SK-N-SH (cell line): ENCODE measurements at regions not wholly inside any gene's neighbourhood (a gene's known extent, or its start where the extent isn't known, plus 50 kb on each side); places are given as distances from the start of the nearest gene placed in this dataset.
"Not testable (repeated sequence)": the region's sequence is repeated elsewhere in the genome, so short reads cannot be mapped to it uniquely, and the experiment has no call there.

ENCODE experiments used
- FOSL2 ChIP-seq: IDR thresholded peaks from 2 replicates; pipeline ENCODE4 v1.4.0; 2012; ENCODE audit warnings: low read depth, mild to moderate bottlenecking, moderate library complexity, borderline replicate concordance
- POLR2AphosphoS5 ChIP-seq: IDR thresholded peaks from 2 replicates; pipeline ENCODE4 v1.6.1; 2012; ENCODE audit warnings: low read depth, low read length
- TCF12 ChIP-seq: IDR thresholded peaks from 2 replicates; pipeline ENCODE4 v1.4.0; 2012
- TF ChIP-seq, protein P1 (sequence below): fragments of 200-600 bp; sonication (generic); IDR thresholded peaks from 2 replicates; pipeline ENCODE4 v1.6.1; 2017; ENCODE audit warnings: antibody characterized with exemption, mild to moderate bottlenecking, moderate library complexity

- not testable (repeated sequence) for TF ChIP-seq TCF12, FOSL2, POLR2AphosphoS5
- TF ChIP-seq, protein P1, sequence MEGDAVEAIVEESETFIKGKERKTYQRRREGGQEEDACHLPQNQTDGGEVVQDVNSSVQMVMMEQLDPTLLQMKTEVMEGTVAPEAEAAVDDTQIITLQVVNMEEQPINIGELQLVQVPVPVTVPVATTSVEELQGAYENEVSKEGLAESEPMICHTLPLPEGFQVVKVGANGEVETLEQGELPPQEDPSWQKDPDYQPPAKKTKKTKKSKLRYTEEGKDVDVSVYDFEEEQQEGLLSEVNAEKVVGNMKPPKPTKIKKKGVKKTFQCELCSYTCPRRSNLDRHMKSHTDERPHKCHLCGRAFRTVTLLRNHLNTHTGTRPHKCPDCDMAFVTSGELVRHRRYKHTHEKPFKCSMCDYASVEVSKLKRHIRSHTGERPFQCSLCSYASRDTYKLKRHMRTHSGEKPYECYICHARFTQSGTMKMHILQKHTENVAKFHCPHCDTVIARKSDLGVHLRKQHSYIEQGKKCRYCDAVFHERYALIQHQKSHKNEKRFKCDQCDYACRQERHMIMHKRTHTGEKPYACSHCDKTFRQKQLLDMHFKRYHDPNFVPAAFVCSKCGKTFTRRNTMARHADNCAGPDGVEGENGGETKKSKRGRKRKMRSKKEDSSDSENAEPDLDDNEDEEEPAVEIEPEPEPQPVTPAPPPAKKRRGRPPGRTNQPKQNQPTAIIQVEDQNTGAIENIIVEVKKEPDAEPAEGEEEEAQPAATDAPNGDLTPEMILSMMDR, result not testable (repeated sequence)
Observed at GRCh38 chr7:58085444-58085843, 635.5 kb downstream of the ZNF716 start.
